GM18517 (cell line): ENCODE measurements at regions not wholly inside any gene's neighbourhood (a gene's known extent, or its start where the extent isn't known, plus 50 kb on each side); places are given as distances from the start of the nearest gene placed in this dataset.

ENCODE experiments used
- ATAC-seq: cut with Tn5 transposase; IDR thresholded peaks from one replicate; pipeline ENCODE4 v1.9.1; 2021; ENCODE audit warnings: mild to moderate bottlenecking, moderate library complexity; ENCODE audit not compliant: unreplicated experiment

GRCh38 chr20:39855799-39856198 lies 833.2 kb downstream of the MAFB start:
- ATAC-seq, result no peak

GRCh38 chr20:39855056-39855455 lies 834.0 kb downstream of the MAFB start:
- ATAC-seq, result no peak

GRCh38 chr20:39853636-39854035 lies 835.4 kb downstream of the MAFB start:
- ATAC-seq, result peak; percentile 85

GRCh38 chr20:39853050-39853449 lies 836.0 kb downstream of the MAFB start:
- no peak for ATAC-seq

GRCh38 chr20:39851459-39851858 lies 837.6 kb downstream of the MAFB start:
- no peak for ATAC-seq

- ATAC-seq, result no peak
Measured at GRCh38 chr20:39850821-39851330, 838.2 kb downstream of the MAFB start.

GRCh38 chr20:39850246-39850645 lies 838.8 kb downstream of the MAFB start:
- ATAC-seq, result no peak

GRCh38 chr20:39849664-39850063 lies 839.4 kb downstream of the MAFB start:
- no peak for ATAC-seq

GRCh38 chr20:39849171-39849570 lies 839.9 kb downstream of the MAFB start:
- no peak for ATAC-seq

GRCh38 chr20:39839399-39840119 lies 849.5 kb downstream of the MAFB start:
- no peak for ATAC-seq

GRCh38 chr20:39837561-39837960 lies 851.5 kb downstream of the MAFB start:
- no peak for ATAC-seq

GRCh38 chr20:39835130-39835842 lies 853.8 kb downstream of the MAFB start:
- no peak for ATAC-seq

GRCh38 chr20:39830903-39831302 lies 858.1 kb downstream of the MAFB start:
- no peak for ATAC-seq

- peak; percentile 81 for ATAC-seq
Measured at GRCh38 chr20:39829661-39830060, 859.4 kb downstream of the MAFB start.

GRCh38 chr20:39829256-39829655 lies 859.8 kb downstream of the MAFB start:
- peak; percentile 8 for ATAC-seq

- no peak for ATAC-seq
Measured at GRCh38 chr20:39825950-39826349, 863.1 kb downstream of the MAFB start.

GRCh38 chr20:39825524-39825923 lies 863.4 kb downstream of the DHX35 start:
- ATAC-seq, result no peak

GRCh38 chr20:39823224-39823623 lies 861.1 kb downstream of the DHX35 start:
- ATAC-seq, result no peak

- ATAC-seq, result no peak
Measured at GRCh38 chr20:39822667-39823066, 860.5 kb downstream of the DHX35 start.

GRCh38 chr20:39813190-39813829 lies 851.2 kb downstream of the DHX35 start:
- ATAC-seq, result no peak

- ATAC-seq, result no peak
Measured at GRCh38 chr20:39812116-39812515, 850.0 kb downstream of the DHX35 start.

- ATAC-seq, result no peak
Measured at GRCh38 chr20:39810309-39810708, 848.2 kb downstream of the DHX35 start.
